Left ventricle myocardium inferior (tissue), 1 donor: ENCODE measurements at regions not wholly inside any gene's neighbourhood (a gene's known extent, or its start where the extent isn't known, plus 50 kb on each side); places are given as distances from the start of the nearest gene placed in this dataset.

ENCODE experiments used
- DNase-seq: peaks from one replicate; pipeline ENCODE4 v3.0.0-alpha.2; 2020
- H3K27ac ChIP-seq: fragments of 200-600 bp; replicated peaks from 2 replicates; pipeline ENCODE4 v1.8.0; 2021
- H3K27me3 ChIP-seq: fragments of 200-600 bp; 2 replicates; pipeline ENCODE4 v1.8.0; 2021; ENCODE audit warnings: low read depth
- H3K36me3 ChIP-seq: fragments of 200-600 bp; 2 replicates; pipeline ENCODE4 v1.8.0; 2021
- H3K4me1 ChIP-seq: fragments of 200-600 bp; 2 replicates; pipeline ENCODE4 v1.8.0; 2021
- H3K4me3 ChIP-seq: fragments of 200-600 bp; 2 replicates; pipeline ENCODE4 v1.8.0; 2021; ENCODE audit warnings: mild to moderate bottlenecking, moderate library complexity
- H3K9me3 ChIP-seq: fragments of 200-600 bp; replicated peaks from 2 replicates; pipeline ENCODE4 v1.8.0; 2021
- intact Hi-C: fragments of 100-400 bp; cut with micrococcal nuclease; formaldehyde crosslinking; loops from one replicate; pipeline ENCODE4 v1.11.0; 2022
- TF ChIP-seq, protein P1 (sequence below): fragments of 200-600 bp; IDR thresholded peaks from 2 replicates; pipeline ENCODE4 v1.8.0; 2021; ENCODE audit warnings: antibody characterized with exemption, mild to moderate bottlenecking, borderline replicate concordance
- donor health status: DM: no; HTN: yes; CAD: no; lungs with severe emphysema.

- TF ChIP-seq, protein P1, sequence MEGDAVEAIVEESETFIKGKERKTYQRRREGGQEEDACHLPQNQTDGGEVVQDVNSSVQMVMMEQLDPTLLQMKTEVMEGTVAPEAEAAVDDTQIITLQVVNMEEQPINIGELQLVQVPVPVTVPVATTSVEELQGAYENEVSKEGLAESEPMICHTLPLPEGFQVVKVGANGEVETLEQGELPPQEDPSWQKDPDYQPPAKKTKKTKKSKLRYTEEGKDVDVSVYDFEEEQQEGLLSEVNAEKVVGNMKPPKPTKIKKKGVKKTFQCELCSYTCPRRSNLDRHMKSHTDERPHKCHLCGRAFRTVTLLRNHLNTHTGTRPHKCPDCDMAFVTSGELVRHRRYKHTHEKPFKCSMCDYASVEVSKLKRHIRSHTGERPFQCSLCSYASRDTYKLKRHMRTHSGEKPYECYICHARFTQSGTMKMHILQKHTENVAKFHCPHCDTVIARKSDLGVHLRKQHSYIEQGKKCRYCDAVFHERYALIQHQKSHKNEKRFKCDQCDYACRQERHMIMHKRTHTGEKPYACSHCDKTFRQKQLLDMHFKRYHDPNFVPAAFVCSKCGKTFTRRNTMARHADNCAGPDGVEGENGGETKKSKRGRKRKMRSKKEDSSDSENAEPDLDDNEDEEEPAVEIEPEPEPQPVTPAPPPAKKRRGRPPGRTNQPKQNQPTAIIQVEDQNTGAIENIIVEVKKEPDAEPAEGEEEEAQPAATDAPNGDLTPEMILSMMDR = no peak
- DNase-seq = no peak
- no peak overlapping the region for H3K4me3 ChIP-seq
- intact Hi-C loops = no loop called here
- no peak overlapping the region for H3K27ac ChIP-seq
- H3K9me3 ChIP-seq = no peaks in the 10 kb centered on the region
- H3K27me3 ChIP-seq = no peaks in the 10 kb centered on the region
- no peaks in the 10 kb centered on the region for H3K36me3 ChIP-seq
- H3K4me1 ChIP-seq = peaks cover 2% of the 10 kb centered on the region
These were observed 145.9 kb downstream of the PCSK1 start for GRCh38 chr5:96287136-96287535.

DNA sequence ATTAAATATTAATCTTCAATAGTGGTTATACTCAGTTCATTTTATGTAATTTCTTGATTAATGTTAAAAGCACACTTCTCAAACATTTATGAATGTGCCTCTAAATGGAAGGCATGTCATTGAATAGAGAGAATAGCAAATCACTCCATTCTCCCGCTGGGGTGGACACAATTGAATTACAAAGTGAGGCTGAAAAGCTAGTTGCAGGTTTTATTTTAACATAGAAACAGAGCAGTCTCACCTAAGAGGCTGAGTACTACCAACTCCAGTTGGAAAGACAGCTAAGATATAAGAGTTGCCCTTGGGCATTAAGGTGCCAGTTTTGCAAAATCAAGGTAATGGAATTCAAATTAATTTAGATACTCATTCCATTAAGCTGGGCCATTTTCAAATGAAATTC, 147.2 kb downstream of the PCSK1 start:
- no peak overlapping the region for H3K4me3 ChIP-seq
- H3K4me1 ChIP-seq = no peaks in the 10 kb centered on the region
- no peaks in the 10 kb centered on the region for H3K27me3 ChIP-seq
- TF ChIP-seq, protein P1 = no peak
- no peak for DNase-seq
- no peaks in the 10 kb centered on the region for H3K36me3 ChIP-seq
- intact Hi-C loops = no loop called here
- H3K27ac ChIP-seq = no peak overlapping the region
- H3K9me3 ChIP-seq = no peaks in the 10 kb centered on the region

GRCh38 chr5:96284727-96285389, 148.2 kb downstream of the PCSK1 start:
- intact Hi-C loops = no loop called here
- Histone ChIP-seq H3K36me3 (no peaks in the 10 kb centered on the region), H3K4me1 (no peaks in the 10 kb centered on the region), H3K9me3 (no peaks in the 10 kb centered on the region), H3K27ac (no peak overlapping the region), H3K27me3 (no peaks in the 10 kb centered on the region), H3K4me3 (no peak overlapping the region)
- TF ChIP-seq, protein P1 = no peak
- no peak for DNase-seq

DNA sequence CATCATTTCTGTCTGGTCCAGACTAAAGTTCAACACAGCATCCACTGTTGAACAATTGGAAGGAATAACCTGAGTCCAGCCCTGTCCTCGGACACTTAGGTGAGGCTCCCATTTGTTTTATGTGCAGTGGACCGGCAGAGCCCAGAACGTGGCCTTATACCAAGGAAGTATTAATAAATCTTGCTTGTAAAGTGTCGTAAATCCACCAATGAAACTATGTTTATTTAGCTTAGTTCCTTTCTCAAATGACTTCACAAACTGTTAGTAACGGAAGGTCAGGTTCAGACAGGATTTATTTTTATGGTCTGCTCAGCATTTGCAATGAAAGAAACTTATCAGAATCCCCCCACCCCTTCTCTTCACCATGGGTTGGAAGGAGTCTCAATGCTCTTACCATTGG, 149.5 kb downstream of the PCSK1 start:
- Histone ChIP-seq H3K36me3 (no peaks in the 10 kb centered on the region), H3K27me3 (no peaks in the 10 kb centered on the region), H3K4me3 (no peak overlapping the region), H3K4me1 (no peaks in the 10 kb centered on the region), H3K9me3 (no peaks in the 10 kb centered on the region), H3K27ac (no peak overlapping the region)
- TF ChIP-seq, protein P1 = no peak
- DNase-seq = no peak
- intact Hi-C loops = no loop called here

GRCh38 chr5:96282020-96282419, 151.0 kb downstream of the PCSK1 start:
- H3K27ac ChIP-seq = peak overlapping the region; percentile 45
- no peak for DNase-seq
- H3K36me3 ChIP-seq = no peaks in the 10 kb centered on the region
- H3K9me3 ChIP-seq = no peaks in the 10 kb centered on the region
- H3K4me1 ChIP-seq = no peaks in the 10 kb centered on the region
- intact Hi-C loops = no loop called here
- no peaks in the 10 kb centered on the region for H3K27me3 ChIP-seq
- H3K4me3 ChIP-seq = no peak overlapping the region
- TF ChIP-seq, protein P1 = no peak
